IMR-90 (cell line): ENCODE measurements at regions not wholly inside any gene's neighbourhood (a gene's known extent, or its start where the extent isn't known, plus 50 kb on each side); places are given as distances from the start of the nearest gene placed in this dataset.

Experiments used
- POLR2A ChIP-seq: IDR thresholded peaks from 2 replicates; pipeline ENCODE4 v1.6.1; 2012; ENCODE audit warnings: mild to moderate bottlenecking, low read depth, low read length
- RAD21 ChIP-seq: IDR thresholded peaks from 2 replicates; pipeline ENCODE4 v1.6.1; 2012; ENCODE audit warnings: low read length, improper control_type of control experiment

GRCh38 chr17:62895320-62896301 lies 70.4 kb upstream of the TANC2 start:
- TF ChIP-seq POLR2A (no peak), RAD21 (no peak)
